Epidermal melanocyte (primary cell): ENCODE measurements at regions not wholly inside any gene's neighbourhood (a gene's known extent, or its start where the extent isn't known, plus 50 kb on each side); places are given as distances from the start of the nearest gene placed in this dataset.
"Not testable (repeated sequence)": the region's sequence is repeated elsewhere in the genome, so short reads cannot be mapped to it uniquely, and the experiment has no call there.

Source experiments
- DNase-seq: peaks from one replicate; pipeline ENCODE4 v3.0.0; 2011; ENCODE audit warnings: low spot score; ENCODE audit not compliant: insufficient read length

DNA sequence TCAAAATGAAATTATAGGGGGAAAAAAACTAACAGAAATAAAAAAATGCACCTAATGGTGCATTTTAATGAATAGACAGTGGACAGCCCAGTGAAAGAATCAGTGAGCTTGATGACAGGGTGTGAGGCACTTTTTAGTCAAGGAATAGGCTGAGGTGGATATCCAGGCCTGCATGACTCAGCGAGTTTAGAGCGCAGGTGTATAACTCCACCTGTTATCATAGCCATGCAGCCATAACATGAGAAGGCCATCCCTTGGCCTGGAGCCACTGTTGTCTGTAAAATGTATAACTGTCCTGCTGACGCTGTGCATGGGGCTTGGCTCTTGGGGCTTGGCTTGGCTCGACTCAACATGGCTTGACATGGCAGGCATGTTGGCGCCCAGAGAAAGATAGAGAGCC, 331.5 kb upstream of the NOX3 start:
- DNase-seq: no peak

DNA sequence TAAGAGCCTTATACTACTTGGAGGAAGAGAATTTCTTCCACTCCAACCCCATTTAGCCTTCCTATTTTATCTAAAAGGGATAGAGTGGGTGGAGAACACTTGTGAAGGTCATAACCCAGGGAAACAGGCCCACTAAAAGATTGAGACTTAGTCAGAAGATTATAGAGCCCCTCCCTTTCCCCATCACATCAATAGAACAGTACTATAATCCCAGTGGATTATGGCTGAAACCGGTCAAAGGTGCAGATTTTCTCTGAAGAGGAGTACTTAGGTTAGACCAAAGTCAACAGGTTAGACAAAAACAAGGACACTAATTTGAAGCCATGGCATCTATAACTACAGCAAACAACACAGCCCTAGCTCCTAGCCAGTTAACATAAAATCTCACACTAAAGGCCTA, 330.9 kb upstream of the NOX3 start:
- no peak for DNase-seq

DNA sequence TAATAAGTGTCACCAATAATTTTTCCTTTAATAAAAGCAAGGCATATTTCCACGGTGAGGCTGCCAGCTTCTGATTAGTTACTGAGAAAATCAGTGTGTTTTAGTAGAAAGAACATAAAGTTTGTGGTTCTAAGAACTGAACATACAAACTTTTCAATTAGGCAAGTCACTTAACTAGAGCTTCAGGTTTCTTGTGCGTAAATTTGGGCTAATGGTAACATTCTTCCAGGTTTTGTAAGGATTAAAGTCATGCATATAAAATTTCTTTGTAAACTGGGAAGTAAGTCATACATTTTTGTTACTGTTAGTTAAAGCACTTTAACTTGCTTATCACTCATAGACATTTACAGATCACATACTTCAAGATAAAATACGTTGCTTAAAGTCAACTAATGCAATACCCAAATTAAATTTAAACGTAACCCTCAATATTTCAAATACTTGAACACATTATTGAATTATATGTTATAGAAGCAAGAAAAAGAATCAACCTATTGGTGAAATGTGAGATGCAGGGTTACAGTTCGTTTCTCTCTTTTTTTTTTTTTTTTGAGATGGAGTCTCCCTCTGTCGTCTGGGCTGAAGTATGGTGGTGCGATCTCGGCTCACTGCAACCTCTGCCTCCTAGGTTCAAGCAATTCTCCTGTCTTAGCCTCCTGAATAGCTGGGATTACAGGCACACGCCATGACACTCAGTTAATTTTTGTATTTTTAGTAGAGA, 327.3 kb upstream of the NOX3 start:
- DNase-seq: no peak

DNA sequence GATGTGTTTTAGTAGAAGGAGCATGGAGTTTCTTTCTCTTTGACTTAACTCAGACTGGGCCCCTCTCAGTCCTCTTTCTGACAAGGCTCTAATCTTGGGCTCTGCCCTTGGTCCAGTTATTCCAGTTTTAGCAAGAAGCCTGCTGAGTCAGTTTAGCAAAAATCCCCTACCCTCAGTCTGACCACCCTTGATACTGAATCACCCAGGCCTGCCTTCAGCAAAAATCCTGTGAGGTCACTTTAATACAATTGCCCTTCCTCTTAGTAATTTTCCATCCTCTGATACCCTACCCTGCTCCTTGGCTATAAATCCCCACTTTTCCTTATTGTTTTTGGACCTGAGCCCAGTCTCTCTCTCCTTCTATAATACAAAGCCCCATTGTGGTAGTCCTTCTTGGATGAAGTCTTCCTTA, 326.7 kb upstream of the NOX3 start:
- no peak for DNase-seq

DNA sequence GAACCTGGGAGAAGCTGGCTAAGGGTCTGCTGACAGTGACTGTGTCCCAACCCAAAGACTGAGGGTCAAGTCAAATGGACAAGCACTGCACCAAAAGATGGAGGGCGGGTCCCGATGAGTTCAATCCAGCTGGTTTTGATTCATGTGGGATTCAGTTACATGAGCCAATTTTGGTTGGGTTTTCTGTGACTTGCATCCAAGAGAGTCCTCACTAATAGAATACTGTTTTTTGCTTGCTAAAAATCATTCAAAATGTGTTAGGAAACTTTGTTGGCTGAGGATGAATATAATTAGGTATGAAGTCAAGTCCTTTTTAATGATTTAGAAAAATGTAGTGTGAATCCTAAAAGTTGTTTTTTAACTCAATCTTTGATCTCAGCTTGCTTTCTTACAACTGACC, 323.8 kb upstream of the NOX3 start:
- DNase-seq: no peak

DNA sequence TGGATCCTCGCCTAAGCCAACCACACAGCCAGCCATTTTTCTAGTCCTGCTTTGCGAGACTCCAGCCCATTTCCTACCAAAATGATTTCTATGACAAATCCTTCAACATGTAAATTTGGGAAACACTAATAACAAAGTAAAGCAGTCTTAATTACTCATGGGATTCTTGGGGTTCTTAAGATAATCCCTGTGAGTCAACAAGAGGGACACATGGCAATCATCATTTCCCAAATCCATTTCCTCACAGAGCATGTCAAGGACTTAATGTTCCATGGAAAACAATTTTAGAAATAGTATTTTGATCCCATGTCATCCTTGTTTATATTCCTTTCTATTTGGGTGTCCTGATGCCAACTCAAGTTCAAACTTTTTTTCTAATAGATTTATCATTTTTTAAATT, 322.7 kb upstream of the NOX3 start:
- DNase-seq: no peak

DNA sequence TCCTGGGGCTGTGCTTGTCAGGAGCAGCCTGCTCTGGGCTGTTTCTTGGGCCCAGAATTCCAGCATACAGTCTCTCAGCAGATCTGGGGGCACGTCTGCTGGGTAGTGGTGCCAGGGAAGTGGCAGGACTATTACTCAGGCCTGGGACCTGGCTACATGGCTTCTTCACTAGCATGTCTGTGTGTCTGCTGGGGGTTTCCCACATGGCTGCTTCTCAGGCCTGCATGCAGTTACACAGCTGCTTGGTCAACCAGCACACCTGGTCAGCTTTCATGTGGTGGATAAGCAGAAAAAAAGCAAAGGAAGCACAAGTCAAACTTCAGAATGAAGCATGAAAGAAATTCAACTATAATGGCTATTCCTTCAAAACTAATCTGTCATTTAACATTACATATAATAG, 316.2 kb upstream of the NOX3 start:
- DNase-seq: no peak

DNA sequence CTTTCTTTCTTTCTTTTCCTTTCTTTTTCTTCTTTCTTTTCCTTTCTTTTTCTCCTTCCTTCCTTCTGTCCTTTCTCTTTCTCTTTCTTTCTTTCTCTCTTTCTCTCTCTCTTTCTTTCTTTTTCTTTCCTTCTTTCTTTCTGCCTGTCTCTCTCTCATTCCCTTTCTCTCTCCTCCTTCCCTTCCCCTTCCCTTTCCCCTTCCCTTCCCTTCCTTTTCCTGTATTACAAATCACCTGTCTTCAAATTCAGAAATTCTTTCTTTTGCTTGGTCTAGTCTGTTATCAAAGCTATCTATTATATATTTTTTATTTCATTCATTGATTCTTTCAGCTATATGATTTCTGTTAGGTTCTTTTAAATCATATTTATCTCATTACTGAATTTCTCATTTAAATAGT, 315.2 kb upstream of the NOX3 start:
- DNase-seq: no peak

DNA sequence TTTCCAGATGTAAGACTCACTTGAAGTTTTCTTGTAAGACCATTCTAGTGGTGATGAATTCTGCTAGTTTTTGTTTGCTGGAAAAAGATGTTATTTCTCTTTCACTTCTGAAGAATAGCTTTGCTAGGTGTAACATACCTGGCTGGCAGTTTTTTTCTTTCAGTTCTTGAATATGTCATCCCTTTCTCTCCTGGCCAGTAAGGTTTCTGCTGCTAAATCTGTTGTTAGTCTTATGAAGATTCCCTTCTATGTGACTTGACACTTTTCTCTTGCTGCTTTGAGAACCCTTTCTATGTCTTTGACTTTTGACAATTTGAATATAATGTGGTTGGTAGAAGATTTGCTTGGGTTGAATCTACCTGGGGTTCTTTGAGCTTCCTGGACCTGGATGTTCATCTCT, 314.7 kb upstream of the NOX3 start:
- DNase-seq: no peak

DNA sequence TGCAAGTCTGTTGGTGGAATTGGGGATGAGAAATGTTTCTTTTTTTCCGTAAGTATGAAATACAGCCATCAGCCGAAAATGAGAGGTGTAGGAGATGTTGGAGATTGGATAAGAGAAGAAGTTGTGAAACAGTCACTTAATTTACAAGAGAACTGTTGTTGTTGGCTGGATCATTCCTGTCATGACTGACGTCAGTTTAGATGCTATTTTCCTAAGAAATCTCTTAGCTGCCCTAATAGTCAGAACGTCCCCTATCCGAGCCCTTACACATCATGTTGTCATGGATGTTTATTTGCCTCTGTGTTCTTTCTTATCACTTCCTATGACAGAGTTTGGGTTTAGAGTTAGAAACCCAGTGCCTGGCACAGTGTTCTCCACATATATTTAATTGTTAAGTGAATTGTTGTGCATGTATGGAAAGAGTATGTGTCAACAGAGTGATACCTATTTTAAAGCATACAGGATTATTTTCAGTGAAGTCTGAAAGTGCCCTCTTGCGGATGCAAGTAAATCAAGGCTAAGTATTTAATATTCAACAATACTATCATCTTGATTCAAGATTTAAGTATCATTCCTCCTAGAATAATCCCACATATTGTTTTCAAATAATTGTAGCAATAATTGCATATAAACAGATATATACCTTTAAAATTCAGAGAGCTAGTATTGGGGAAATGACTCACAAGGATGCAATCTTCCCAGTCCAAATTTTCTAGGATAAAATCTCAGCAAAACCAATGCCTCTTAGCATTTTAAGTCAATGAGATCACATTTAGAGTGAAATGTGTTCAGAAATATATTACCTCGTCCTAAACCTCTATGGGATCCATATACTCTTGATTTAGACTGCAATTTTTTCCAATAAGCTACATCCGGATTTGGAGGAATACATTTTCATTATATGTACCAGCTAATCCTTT, 309.9 kb upstream of the NOX3 start:
- no peak for DNase-seq

DNA sequence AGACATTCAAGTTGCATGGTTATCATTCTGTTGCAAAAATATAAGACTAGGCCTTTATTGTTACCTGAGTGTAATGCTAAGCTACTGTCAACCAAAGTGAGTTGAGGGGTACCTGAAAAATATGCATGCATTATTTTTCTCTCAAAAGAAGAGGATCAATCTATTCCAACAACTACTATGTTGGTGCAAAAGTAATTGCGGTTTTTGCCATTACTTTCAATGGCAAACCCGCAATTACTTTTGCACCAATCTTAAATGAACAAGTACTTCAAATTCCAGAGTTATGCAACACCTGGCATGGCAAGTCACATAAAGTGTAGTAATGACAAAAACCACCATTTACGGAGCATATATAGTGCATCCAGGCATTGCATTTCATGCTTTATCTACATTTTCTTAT, 307.0 kb upstream of the NOX3 start:
- no peak for DNase-seq

DNA sequence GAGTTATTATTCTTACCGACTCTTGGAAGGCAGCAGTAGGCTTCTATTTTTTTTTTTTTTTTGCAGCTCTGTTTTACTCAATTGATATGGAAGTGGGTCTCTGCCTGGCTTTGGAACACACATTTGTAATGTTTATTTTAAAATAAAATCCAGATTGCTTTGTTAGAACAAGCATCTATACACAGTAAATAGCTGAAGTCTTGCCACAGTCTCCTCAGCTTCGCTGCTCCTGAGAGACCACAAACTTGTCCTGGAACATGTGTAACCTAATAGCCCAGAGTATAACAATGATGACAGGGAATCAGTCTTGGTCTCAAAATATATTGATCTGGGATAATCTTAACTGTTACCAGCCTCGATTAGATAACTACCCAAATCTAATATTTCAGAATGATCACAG, 299.8 kb upstream of the NOX3 start:
- no peak for DNase-seq

DNA sequence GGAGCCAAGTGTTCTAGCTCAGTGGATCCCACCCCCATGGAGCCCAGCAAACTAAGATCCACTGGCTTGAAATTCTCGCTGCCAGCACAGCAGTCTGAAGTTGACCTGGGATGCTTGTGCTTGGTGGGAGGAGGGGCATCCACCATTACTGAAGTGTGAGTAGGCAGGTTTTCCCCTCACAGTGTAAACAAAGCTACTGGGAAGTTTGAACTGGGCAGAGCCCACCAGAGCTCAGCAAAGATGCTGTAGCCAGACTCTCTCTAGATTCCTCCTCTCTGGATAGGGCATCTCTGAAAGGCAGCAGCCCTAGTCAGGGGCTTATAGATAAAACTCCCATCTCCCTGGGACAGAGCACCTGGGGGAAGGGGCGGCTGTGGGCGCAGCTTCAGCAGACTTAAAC, 293.1 kb upstream of the NOX3 start:
- not testable (repeated sequence) for DNase-seq

DNA sequence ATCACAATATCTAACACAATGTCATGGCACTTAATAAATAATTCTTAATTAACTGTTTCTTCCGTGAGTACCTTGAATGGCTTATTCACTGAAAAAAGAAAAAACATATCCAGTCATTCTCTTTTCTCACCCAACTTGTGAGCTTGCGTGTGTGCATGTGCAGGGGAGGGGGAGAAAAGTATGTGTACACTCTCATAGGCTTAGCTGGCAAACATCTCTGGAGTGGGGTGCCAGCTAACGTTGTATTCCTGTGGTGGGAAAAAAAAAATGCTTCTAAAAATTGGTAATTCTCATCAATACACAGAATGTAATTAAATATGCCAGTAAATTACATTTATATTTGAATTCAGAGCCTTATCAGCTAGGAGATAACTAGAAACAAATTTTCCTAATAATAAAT, 291.9 kb upstream of the NOX3 start:
- DNase-seq: no peak

DNA sequence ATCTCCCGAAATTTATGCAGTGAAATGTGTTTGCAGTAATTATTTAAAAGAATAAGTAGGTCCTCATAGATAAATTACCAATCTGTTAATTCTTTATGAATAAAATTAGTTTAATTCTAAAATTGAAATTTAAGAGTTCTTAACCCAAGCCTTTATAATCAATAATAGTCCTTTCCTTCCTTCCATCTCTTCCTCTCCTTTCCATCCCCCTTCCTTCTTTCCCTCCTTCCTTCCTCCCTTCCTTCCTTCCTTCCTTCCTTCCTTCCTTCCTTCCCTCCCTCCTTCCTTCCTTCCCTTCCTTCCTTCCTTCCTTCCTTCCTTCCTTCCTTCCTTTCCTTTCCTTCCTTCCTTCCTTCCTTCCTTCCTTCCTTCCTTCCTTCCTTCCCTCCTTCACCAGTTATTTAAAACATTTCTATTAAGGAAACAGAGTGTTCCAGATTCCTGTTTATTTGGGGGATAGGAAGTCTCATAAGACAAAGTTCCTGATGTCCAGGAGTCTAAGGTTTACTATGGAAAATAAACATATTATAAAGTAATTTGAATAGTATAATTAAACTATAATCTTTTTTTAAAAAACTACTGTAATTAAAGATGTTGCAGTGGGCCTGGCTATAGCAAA, 285.3 kb upstream of the NOX3 start:
- no peak for DNase-seq

DNA sequence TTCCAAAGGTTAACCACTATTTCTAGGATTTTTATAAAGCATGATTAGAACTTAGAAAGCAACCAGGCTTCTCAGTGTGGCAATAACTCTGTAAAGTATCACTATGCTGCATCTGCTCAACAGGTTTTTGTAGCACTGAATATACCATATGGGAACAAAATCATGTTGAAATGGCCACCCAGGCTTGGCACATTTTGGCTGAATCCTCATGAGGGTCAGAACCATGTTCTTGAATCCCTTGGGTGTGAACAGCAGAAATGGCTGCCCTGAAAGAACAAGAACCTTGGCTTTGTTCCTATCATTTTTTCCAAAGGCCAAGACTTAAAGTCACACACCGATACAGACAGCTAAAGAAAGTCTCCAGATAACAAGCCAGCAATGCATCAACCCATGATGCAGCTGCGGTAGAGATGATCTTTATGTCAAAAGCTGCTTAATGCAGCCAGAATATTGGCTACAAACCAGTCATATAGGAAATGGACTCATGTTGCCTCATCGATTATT, 283.0 kb upstream of the NOX3 start:
- no peak for DNase-seq

DNA sequence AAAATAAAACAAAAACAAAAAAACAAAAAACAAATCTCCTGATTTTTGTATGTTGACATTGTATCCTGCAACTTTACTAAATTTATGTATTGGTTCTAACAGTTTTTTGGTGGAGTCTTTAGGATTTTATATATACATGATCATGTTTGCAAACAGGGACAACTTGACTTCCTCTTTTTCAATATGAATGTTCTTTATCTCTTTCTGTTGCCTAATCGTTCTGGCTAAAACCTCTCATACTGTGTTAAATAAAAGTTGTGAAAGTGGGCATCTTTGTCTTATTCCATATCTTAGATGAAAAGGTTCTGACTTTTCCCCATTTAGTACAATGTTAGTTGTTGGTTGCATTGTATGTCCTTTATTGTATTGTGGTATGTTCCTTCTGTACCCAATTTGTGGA, 261.7 kb upstream of the NOX3 start:
- no peak for DNase-seq

DNA sequence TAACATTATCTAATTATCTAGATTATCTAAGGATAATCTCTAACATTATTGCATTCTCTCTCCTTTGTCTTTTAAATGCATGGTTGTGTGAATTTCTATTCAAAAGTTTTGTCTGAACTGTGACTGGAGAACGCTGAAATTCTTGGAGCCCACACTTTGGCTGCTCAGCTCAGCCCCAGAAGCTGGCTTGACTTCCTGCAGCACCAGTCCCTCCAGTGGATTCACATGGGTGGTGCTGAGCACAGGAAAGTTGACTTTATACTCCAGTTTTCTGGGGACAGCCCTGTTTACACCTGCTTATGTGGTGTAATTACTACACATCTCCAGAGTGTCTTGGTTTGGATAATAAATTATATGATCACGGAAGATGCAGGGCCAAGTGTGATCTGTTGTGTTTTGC, 255.1 kb upstream of the NOX3 start:
- DNase-seq: no peak

DNA sequence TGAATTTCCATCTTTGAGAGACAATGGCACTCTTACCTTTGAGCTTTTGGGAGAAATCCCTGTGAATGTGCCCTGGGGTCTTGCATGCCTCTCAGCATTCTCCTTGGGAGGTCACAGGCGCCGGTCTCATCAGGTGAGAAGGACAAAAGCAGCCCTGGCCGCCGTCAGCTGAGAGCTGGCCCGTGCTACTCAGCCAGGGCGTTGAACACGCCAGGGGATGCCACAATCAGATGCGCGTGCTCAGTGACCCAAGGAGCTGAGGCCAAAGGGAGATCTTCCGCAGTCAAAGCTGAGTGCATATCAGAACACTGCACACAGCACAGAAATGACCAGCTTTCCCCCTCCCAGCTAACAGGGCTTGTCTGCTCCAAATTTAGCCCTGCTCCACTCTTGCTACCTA, 253.6 kb upstream of the NOX3 start:
- DNase-seq: no peak

DNA sequence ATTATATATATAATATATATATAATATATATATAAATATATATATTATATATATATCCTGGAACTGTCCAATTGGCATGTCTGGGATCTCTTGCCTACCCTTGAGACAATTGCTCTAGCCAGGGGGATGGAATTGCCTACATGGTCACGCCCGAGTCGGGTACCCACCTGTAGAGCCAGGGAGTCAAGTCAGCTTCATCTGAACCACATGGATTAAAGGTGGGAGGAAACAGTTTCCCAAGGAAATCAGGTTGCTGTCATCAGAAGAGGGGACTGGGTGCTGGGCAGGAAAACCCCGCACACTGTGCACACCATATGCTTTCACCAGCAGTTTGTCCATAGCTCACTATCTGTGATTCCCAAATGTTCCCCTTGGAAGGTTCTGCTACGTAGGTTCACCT, 252.5 kb upstream of the NOX3 start:
- DNase-seq: no peak

DNA sequence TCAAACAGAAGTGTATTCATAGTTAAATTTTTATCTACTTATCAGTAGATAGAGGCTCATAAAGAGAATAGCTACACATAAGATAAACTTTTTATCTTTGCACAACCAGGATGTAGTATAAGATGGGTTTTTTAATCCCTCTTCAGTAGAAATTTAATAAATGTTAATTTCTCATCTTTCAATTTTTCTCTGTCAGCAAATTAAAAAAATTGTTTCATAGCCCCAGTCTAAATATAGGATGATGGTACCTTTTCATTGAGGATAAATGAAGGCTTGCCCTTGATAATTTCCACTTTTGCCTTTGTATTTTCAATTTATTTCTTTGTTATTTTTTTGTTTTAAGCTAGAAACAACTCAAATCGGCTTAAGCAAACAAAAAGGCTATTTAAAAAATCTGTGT, 251.2 kb upstream of the NOX3 start:
- DNase-seq: no peak

DNA sequence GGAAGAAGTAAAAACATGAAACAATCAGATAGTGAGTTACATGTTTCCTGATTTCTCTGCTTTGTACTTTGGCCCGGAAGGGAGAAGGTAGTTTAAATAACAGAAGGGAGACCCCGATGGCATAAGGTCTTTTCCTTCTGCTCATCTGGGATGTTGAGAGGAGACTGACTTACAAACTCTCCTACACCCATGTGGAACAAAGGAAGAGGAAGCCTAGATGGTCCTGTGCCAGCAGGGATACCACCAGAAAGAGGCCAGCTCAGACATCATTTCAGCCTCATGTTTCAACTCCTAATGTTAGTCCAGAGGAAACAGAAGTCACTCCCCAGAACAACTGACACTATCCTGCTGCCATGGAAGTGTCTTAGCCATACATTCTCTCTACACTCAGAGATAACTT, 250.7 kb upstream of the NOX3 start:
- no peak for DNase-seq
